Heart left ventricle (tissue), 16 donors: ENCODE measurements at regions not wholly inside any gene's neighbourhood (a gene's known extent, or its start where the extent isn't known, plus 50 kb on each side); places are given as distances from the start of the nearest gene placed in this dataset.

ENCODE experiments used
- ATAC-seq, 4 donors: fragments of 200-7000 bp; cut with Tn5 transposase; one replicate each; pipeline ENCODE4 v1.9.1; 2020 to 2022; ENCODE audit warnings: moderate library complexity in 4 of 4, mild to moderate bottlenecking in 3 of 4, moderate number of reproducible peaks in 1 of 4
- DNase-seq, 5 donors: peaks; one replicate each; pipeline ENCODE4 v3.0.0-alpha.2; 2020
- H3K27ac ChIP-seq, 12 donors: fragments of 200-600 bp; sonication (generic) in 4 of 12; one replicate each; pipeline versions ENCODE4 v1.5.0 to v1.8.0; 2016 to 2022; ENCODE audit warnings: mild to moderate bottlenecking in 2 of 12
- H3K27me3 ChIP-seq, 9 donors: fragments of 200-600 bp; sonication (generic) in 2 of 9; one replicate each; pipeline versions ENCODE4 v1.5.1 to v1.8.0; 2016 to 2022; ENCODE audit warnings: mild to moderate bottlenecking in 3 of 9
- H3K36me3 ChIP-seq, 9 donors: fragments of 200-600 bp; sonication (generic) in 2 of 9; one replicate each; pipeline versions ENCODE4 v1.5.0 to v1.8.0; 2018 to 2022; ENCODE audit warnings: mild to moderate bottlenecking in 2 of 9
- H3K4me1 ChIP-seq, 12 donors: fragments of 200-600 bp; sonication (generic) in 4 of 12; one replicate each; pipeline versions ENCODE4 v1.5.0 to v1.8.0; 2016 to 2022; ENCODE audit warnings: mild to moderate bottlenecking in 3 of 12
- H3K4me3 ChIP-seq, 12 donors: fragments of 200-600 bp; sonication (generic) in 4 of 12; one replicate each; pipeline versions ENCODE4 v1.5.0 to v1.8.0; 2017 to 2022; ENCODE audit warnings: mild to moderate bottlenecking in 9 of 12, moderate library complexity in 4 of 12
- H3K9me3 ChIP-seq, 12 donors: fragments of 200-600 bp; sonication (generic) in 4 of 12; one replicate each; pipeline versions ENCODE4 v1.5.0 to v1.8.0; 2016 to 2022; ENCODE audit warnings: mild to moderate bottlenecking in 1 of 12
- CTCF ChIP-seq, 12 donors: fragments of 200-600 bp; sonication (generic) in 4 of 12; IDR thresholded peaks; one replicate each; pipeline versions ENCODE4 v1.5.0 to v1.8.0; 2018 to 2022; ENCODE audit warnings: antibody characterized with exemption in 12 of 12, mild to moderate bottlenecking in 5 of 12
- POLR2A ChIP-seq, 2 donors: fragments of 450-650 bp; IDR thresholded peaks; one replicate each; pipeline ENCODE4 v1.6.1; 2017; ENCODE audit warnings: antibody characterized with exemption in 2 of 2, mild to moderate bottlenecking in 2 of 2, moderate library complexity in 2 of 2
- WGBS, 4 donors: extraction: QIAGEN DNeasy Blood & Tissue Kit in 2 of 4; methylation state at CpG; one replicate each; pipeline versions ENCODE4 v1.1.5 to v1.1.7; 2013 to 2018; 5-methylcytosine and 5-hydroxymethylcytosine counted together
- intact Hi-C, 10 donors: fragments of 100-400 bp; cut with DNase I; formaldehyde crosslinking; loops; one replicate each; pipeline versions ENCODE4 v1.11.1 to v1.14.2; 2022
- donor health status: ischemic (EF 13 %, LVEDD 7.1; RV severe dilation, severe dysfunction).
- donor health status: healthy with polysubstance abuse.
- donor health status: DM: no; HTN: yes; CAD: no.
- donor health status: DM: no; HTN: no; CAD: no.
- donor health status: ischemic (EF 25% LVEDD 6.9; RV normal size, moderate dysfunction).
- donor health status: ischemic (EF 25% LVEDD 5.7; RV mildly dilated, moderate dysfunction).
- donor health status: healthy.
- donor health status: DM: yes; HTN: yes; CAD: no.
- donor health status: ischemic (EF 35%, LVEDD 5.7; RV mildly dilated, moderate dysfunction).
- donor health status: nonischemic (EF 11% LVEDD 7.7; RV severe dilation, severe dysfunction).
- donor health status: DM: yes; HTN: yes; CAD: no.
- donor health status: PGD.
- donor health status: ischemic (EF 29% LVEDD 5.4; RV normal size, mild dysfunction).
- donor health status: nonischemic (EF 23%, LVEDD 6.1; RV moderate dilation, normal function).

- no peak overlapping the region for H3K4me3 ChIP-seq
- intact Hi-C loops, result no loop called here
- DNase-seq, result no peak
- TF ChIP-seq CTCF (IDR thresholded peaks at IDR 0.05) (no peak), POLR2A (IDR thresholded peaks at IDR 0.05) (no peak)
- no peak for ATAC-seq
- no peaks in the 10 kb centered on the region for H3K4me1 ChIP-seq
- H3K27me3 ChIP-seq, result peaks cover 0 to 4% (median 0%) of the 10 kb centered on the region in 9 donors
- peaks cover 0 to 2% (median 0%) of the 10 kb centered on the region in 12 donors for H3K9me3 ChIP-seq
- H3K36me3 ChIP-seq, result no peaks in the 10 kb centered on the region
- H3K27ac ChIP-seq, result no peak overlapping the region
- WGBS, 4 donors, result 63 to 74% (median 66%) methylated on average over 4 of the region's 4 CpGs
Observed at GRCh38 chr5:153211076-153211475, 279.4 kb upstream of the GRIA1 start.

GRCh38 chr5:153212471-153212870, 278.0 kb upstream of the GRIA1 start:
- Histone ChIP-seq H3K27me3 (peaks cover 0 to 4% (median 0%) of the 10 kb centered on the region in 9 donors), H3K4me3 (no peak overlapping the region), H3K27ac (no peak overlapping the region), H3K36me3 (no peaks in the 10 kb centered on the region), H3K4me1 (no peaks in the 10 kb centered on the region), H3K9me3 (peaks cover 0 to 15% (median 3%) of the 10 kb centered on the region in 12 donors)
- no peak for TF ChIP-seq POLR2A (IDR thresholded peaks at IDR 0.05)
- TF ChIP-seq CTCF (IDR thresholded peaks at IDR 0.05), result no peak
- DNase-seq (no peak), ATAC-seq (no peak)
- 75 to 86% (median 80%) methylated on average over 3 of the region's 3 CpGs for WGBS, 4 donors
- intact Hi-C loops, result no loop called here

DNA sequence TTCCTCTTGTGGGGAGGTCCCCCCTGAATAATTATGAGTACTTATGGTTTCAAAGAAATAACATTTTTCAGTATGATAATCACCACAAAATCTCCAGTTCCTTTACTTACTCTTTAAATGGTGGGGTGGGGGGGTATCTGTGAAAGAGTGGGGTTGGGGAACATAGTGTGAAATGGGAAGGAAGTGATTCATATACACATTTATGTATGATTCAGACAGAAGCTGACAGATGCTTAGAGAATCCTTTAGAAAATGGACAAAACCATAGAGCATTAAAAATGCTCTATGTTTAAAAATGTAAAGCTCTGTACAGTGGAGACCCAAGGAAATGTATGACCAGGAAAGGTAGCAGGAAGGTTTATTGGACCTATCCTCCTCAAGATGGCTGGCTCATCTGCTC, 267.5 kb upstream of the GRIA1 start:
- Histone ChIP-seq H3K27ac (no peak overlapping the region), H3K36me3 (no peaks in the 10 kb centered on the region), H3K9me3 (peaks cover 0 to 18% (median 3%) of the 10 kb centered on the region in 12 donors), H3K4me3 (no peak overlapping the region), H3K27me3 (no peaks in the 10 kb centered on the region), H3K4me1 (no peaks in the 10 kb centered on the region)
- intact Hi-C loops, result no loop called here
- ATAC-seq (no peak), DNase-seq (no peak)
- TF ChIP-seq CTCF (IDR thresholded peaks at IDR 0.05), result no peak

DNA sequence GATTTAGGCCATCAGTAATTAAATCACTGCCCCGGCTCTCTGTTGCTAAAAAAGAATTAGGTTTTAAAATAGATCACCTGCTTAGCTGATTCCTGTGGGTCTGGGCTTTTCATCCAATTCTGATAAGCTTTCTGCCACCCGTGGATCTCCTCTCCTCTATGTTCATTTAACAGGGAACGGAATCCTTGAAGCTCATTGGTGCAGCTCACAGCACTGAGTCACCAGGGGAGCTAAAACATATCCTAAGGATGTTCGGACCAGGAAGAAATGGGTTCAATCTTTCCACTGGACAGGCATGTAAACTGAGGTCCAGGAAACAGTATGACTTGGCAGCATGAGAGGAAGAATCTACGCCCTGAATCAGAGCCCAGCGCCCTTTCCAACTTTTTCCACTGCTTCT, 267.1 kb upstream of the GRIA1 start:
- no peak overlapping the region for H3K4me3 ChIP-seq
- no peaks in the 10 kb centered on the region for H3K36me3 ChIP-seq
- DNase-seq (no peak), ATAC-seq (no peak)
- no peak overlapping the region for H3K27ac ChIP-seq
- intact Hi-C loops, result no loop called here
- TF ChIP-seq CTCF (IDR thresholded peaks at IDR 0.05), result no peak
- TF ChIP-seq POLR2A (IDR thresholded peaks at IDR 0.05), result no peak
- no peaks in the 10 kb centered on the region for H3K27me3 ChIP-seq
- H3K9me3 ChIP-seq, result peaks cover 0 to 13% (median under 1%) of the 10 kb centered on the region in 12 donors
- 58 to 72% (median 70%) methylated on average over 6 of the region's 6 CpGs for WGBS, 4 donors
- H3K4me1 ChIP-seq, result no peaks in the 10 kb centered on the region
